ENCODE measurements at regions not wholly inside any gene's neighbourhood (a gene's known extent, or its start where the extent isn't known, plus 50 kb on each side); places are given as distances from the start of the nearest gene placed in this dataset.

DNA sequence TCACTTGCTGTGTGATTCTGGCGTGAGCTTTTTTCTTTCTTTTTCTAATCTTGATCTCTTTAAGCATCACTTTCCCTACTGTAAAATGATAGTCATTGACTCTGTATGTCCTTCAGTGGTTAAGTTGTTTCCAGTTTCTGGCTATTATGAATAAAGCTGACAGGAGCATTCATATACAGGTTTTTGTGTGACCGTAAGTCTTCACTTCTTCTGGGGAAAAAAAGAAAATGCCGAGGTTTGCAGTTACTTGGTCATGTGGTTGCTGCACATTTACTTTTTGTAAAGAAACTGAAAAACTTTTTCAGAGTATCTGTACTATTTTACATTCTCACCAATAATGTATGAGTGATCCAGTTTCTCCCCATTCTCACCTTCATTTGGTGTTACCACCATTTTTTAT is 247.4 kb upstream of the RBMS3 start:
- H3K4me1 ChIP-seq (ENCODE audit: low read length): peaks cover 7% of the 10 kb centered on the region; the same call in 1 of the 2 replicates
- no peaks in the 10 kb centered on the region for H3K36me3 ChIP-seq (replicated peaks; ENCODE audit: insufficient read depth, low read length)
- no peaks in the 10 kb centered on the region for H4K20me1 ChIP-seq (ENCODE audit: insufficient read depth, low read length)
- H3K27ac ChIP-seq (ENCODE audit: low read length): peak overlapping the region; percentile 29; the same call in 1 of the 2 replicates
- H3K27me3 ChIP-seq (replicated peaks; ENCODE audit: insufficient read depth, low read length): no peaks in the 10 kb centered on the region; the same call in none of the 2 replicates
- DNase-seq: peak; percentile 84
- H3K79me2 ChIP-seq (ENCODE audit: low read length): no peaks in the 10 kb centered on the region
- peak overlapping the region; percentile 30 for H3K4me3 ChIP-seq (ENCODE audit: low read length)
- H3K4me2 ChIP-seq (ENCODE audit: low read depth, low read length): peak overlapping the region; percentile 41
- peaks cover 14% of the 10 kb centered on the region; the same call in 1 of the 2 replicates for H3F3A ChIP-seq (ENCODE audit: insufficient read depth, low read length)
- H3K9me2 ChIP-seq (replicated peaks; ENCODE audit: insufficient read depth, low read length): no peaks in the 10 kb centered on the region
- no peak for TF ChIP-seq EZH2 (optimal IDR thresholded peaks at IDR 0.05; ENCODE audit: low read depth, low read length)
- 0 out of 2 replicates have a peak overlapping the region, but pooled peaks have one; percentile 0 for H2AFZ ChIP-seq (ENCODE audit: low read length)
- H3K9ac ChIP-seq (ENCODE audit: low read length): no peak overlapping the region; the same call in 1 of the 2 replicates
- no peaks in the 10 kb centered on the region for H3K9me3 ChIP-seq (replicated peaks; ENCODE audit: insufficient read depth, low read length)

GRCh38 chr3:29050155-29050554 is 230.7 kb upstream of the RBMS3 start:
- H3K36me3 ChIP-seq (replicated peaks; ENCODE audit: insufficient read depth, low read length): no peaks in the 10 kb centered on the region
- H3F3A ChIP-seq (ENCODE audit: insufficient read depth, low read length): no peaks in the 10 kb centered on the region
- H3K4me1 ChIP-seq (ENCODE audit: low read length): no peaks in the 10 kb centered on the region
- no peaks in the 10 kb centered on the region for H3K79me2 ChIP-seq (ENCODE audit: low read length)
- H3K27ac ChIP-seq (ENCODE audit: low read length): no peak overlapping the region
- no peak overlapping the region for H2AFZ ChIP-seq (ENCODE audit: low read length)
- TF ChIP-seq, protein P1, sequence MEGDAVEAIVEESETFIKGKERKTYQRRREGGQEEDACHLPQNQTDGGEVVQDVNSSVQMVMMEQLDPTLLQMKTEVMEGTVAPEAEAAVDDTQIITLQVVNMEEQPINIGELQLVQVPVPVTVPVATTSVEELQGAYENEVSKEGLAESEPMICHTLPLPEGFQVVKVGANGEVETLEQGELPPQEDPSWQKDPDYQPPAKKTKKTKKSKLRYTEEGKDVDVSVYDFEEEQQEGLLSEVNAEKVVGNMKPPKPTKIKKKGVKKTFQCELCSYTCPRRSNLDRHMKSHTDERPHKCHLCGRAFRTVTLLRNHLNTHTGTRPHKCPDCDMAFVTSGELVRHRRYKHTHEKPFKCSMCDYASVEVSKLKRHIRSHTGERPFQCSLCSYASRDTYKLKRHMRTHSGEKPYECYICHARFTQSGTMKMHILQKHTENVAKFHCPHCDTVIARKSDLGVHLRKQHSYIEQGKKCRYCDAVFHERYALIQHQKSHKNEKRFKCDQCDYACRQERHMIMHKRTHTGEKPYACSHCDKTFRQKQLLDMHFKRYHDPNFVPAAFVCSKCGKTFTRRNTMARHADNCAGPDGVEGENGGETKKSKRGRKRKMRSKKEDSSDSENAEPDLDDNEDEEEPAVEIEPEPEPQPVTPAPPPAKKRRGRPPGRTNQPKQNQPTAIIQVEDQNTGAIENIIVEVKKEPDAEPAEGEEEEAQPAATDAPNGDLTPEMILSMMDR (IDR thresholded peaks at IDR 0.05; ENCODE audit: low read length): no peak
- TF ChIP-seq EZH2phosphoT487 (IDR thresholded peaks at IDR 0.05; ENCODE audit: low read length) (no peak), EZH2 (optimal IDR thresholded peaks at IDR 0.05; ENCODE audit: low read depth, low read length) (no peak)
- DNase-seq: no peak
- no peaks in the 10 kb centered on the region for H3K9me2 ChIP-seq (replicated peaks; ENCODE audit: insufficient read depth, low read length)
- no peak overlapping the region for H3K4me2 ChIP-seq (ENCODE audit: low read depth, low read length)
- no peaks in the 10 kb centered on the region for H3K27me3 ChIP-seq (replicated peaks; ENCODE audit: insufficient read depth, low read length)
- H4K20me1 ChIP-seq (ENCODE audit: insufficient read depth, low read length): no peaks in the 10 kb centered on the region
- no peak overlapping the region for H3K9ac ChIP-seq (ENCODE audit: low read length)
- H3K9me3 ChIP-seq (replicated peaks; ENCODE audit: insufficient read depth, low read length): no peaks in the 10 kb centered on the region
- H3K4me3 ChIP-seq (ENCODE audit: low read length): no peak overlapping the region

DNA sequence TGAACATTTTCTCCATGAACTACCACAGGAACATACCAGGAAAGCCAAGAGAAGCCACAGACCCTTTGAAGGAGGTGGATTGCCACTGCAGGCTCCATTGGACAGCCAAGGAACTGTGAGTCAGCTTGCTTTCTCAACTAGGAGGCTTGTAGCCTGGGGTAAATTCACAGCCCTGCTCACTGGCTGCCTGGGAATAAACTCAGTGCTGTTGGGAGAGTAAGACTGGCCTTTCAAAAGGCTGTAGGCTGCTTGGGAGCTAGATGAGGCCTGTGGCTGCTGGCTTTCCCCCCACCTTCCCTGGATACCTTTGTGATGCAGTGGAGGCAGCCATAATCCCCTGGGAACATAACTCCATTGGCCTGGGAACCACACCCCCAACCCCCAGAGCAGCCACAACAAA is 223.5 kb upstream of the RBMS3 start:
- Histone ChIP-seq H4K20me1 (ENCODE audit: insufficient read depth, low read length) (no peaks in the 10 kb centered on the region), H3K27ac (ENCODE audit: low read length) (no peak overlapping the region), H2AFZ (ENCODE audit: low read length) (no peak overlapping the region), H3K4me2 (ENCODE audit: low read depth, low read length) (no peak overlapping the region), H3K9ac (ENCODE audit: low read length) (no peak overlapping the region), H3K9me2 (replicated peaks; ENCODE audit: insufficient read depth, low read length) (no peaks in the 10 kb centered on the region), H3K4me3 (ENCODE audit: low read length) (no peak overlapping the region), H3K4me1 (ENCODE audit: low read length) (no peaks in the 10 kb centered on the region), H3K27me3 (replicated peaks; ENCODE audit: insufficient read depth, low read length) (no peaks in the 10 kb centered on the region), H3K9me3 (replicated peaks; ENCODE audit: insufficient read depth, low read length) (no peaks in the 10 kb centered on the region), H3K79me2 (ENCODE audit: low read length) (no peaks in the 10 kb centered on the region), H3K36me3 (replicated peaks; ENCODE audit: insufficient read depth, low read length) (no peaks in the 10 kb centered on the region), H3F3A (ENCODE audit: insufficient read depth, low read length) (no peaks in the 10 kb centered on the region)
- no peak for TF ChIP-seq EZH2phosphoT487 (IDR thresholded peaks at IDR 0.05; ENCODE audit: low read length)
- TF ChIP-seq, protein P1 (IDR thresholded peaks at IDR 0.05; ENCODE audit: low read length): no peak
- no peak for TF ChIP-seq EZH2 (optimal IDR thresholded peaks at IDR 0.05; ENCODE audit: low read depth, low read length)
- DNase-seq: no peak

GRCh38 chr3:29064085-29064484 is 216.8 kb upstream of the RBMS3 start:
- H3K4me2 ChIP-seq (ENCODE audit: low read depth, low read length): no peak overlapping the region
- no peaks in the 10 kb centered on the region for H3K4me1 ChIP-seq (ENCODE audit: low read length)
- no peaks in the 10 kb centered on the region for H3K9me3 ChIP-seq (replicated peaks; ENCODE audit: insufficient read depth, low read length)
- no peaks in the 10 kb centered on the region for H3K9me2 ChIP-seq (replicated peaks; ENCODE audit: insufficient read depth, low read length)
- no peak for DNase-seq
- TF ChIP-seq, protein P1 (IDR thresholded peaks at IDR 0.05; ENCODE audit: low read length): no peak
- TF ChIP-seq EZH2 (optimal IDR thresholded peaks at IDR 0.05; ENCODE audit: low read depth, low read length): no peak
- no peak for TF ChIP-seq EZH2phosphoT487 (IDR thresholded peaks at IDR 0.05; ENCODE audit: low read length)
- no peaks in the 10 kb centered on the region for H3F3A ChIP-seq (ENCODE audit: insufficient read depth, low read length)
- H3K27me3 ChIP-seq (replicated peaks; ENCODE audit: insufficient read depth, low read length): no peaks in the 10 kb centered on the region
- no peak overlapping the region for H3K9ac ChIP-seq (ENCODE audit: low read length)
- no peaks in the 10 kb centered on the region for H3K79me2 ChIP-seq (ENCODE audit: low read length)
- H3K4me3 ChIP-seq (ENCODE audit: low read length): no peak overlapping the region
- no peak overlapping the region for H3K27ac ChIP-seq (ENCODE audit: low read length)
- no peaks in the 10 kb centered on the region for H3K36me3 ChIP-seq (replicated peaks; ENCODE audit: insufficient read depth, low read length)
- H2AFZ ChIP-seq (ENCODE audit: low read length): no peak overlapping the region
- no peaks in the 10 kb centered on the region for H4K20me1 ChIP-seq (ENCODE audit: insufficient read depth, low read length)

Data from MM.1S (cell line).